ENCODE measurements at regions not wholly inside any gene's neighbourhood (a gene's known extent, or its start where the extent isn't known, plus 50 kb on each side); places are given as distances from the start of the nearest gene placed in this dataset.

- Histone ChIP-seq H3K9ac (ENCODE audit: low read depth in 1 of 2, low read length in 2 of 2) (no peak overlapping the region), H3K27ac (ENCODE audit: low read depth, low read length) (no peak overlapping the region), H3K36me3 (ENCODE audit: control insufficient read depth in 1 of 2, insufficient read depth in 2 of 2, low read length in 2 of 2) (no peaks in the 10 kb centered on the region), H3K27me3 (ENCODE audit: control insufficient read depth in 1 of 2, insufficient read depth in 2 of 2, low read length in 2 of 2) (no peaks in the 10 kb centered on the region), H3K9me3 (ENCODE audit: control insufficient read depth in 1 of 2, low read length in 2 of 2) (no peaks in the 10 kb centered on the region), H3K4me3 (ENCODE audit: low read depth in 1 of 2, low read length in 2 of 2) (no peak overlapping the region), H3K4me1 (ENCODE audit: control insufficient read depth in 1 of 2, insufficient read depth in 2 of 2, low read length in 2 of 2) (peaks cover 0 to 5% of the 10 kb centered on the region in 2 donors)
Measured at GRCh38 chr7:116429986-116430619, 69.4 kb upstream of the CAV2 start.

GRCh38 chr7:116431787-116432526, 67.6 kb upstream of the CAV2 start:
- no peaks in the 10 kb centered on the region for H3K4me1 ChIP-seq (ENCODE audit: control insufficient read depth in 1 of 2, insufficient read depth in 2 of 2, low read length in 2 of 2)
- H3K4me3 ChIP-seq (ENCODE audit: low read depth in 1 of 2, low read length in 2 of 2): no peak overlapping the region
- H3K27me3 ChIP-seq (ENCODE audit: control insufficient read depth in 1 of 2, insufficient read depth in 2 of 2, low read length in 2 of 2): no peaks in the 10 kb centered on the region
- no peak overlapping the region for H3K27ac ChIP-seq (ENCODE audit: low read depth, low read length)
- H3K36me3 ChIP-seq (ENCODE audit: control insufficient read depth in 1 of 2, insufficient read depth in 2 of 2, low read length in 2 of 2): no peaks in the 10 kb centered on the region
- H3K9me3 ChIP-seq (ENCODE audit: control insufficient read depth in 1 of 2, low read length in 2 of 2): no peaks in the 10 kb centered on the region
- H3K9ac ChIP-seq (ENCODE audit: low read depth in 1 of 2, low read length in 2 of 2): no peak overlapping the region

GRCh38 chr7:116432527-116432916, 67.0 kb upstream of the CAV2 start:
- Histone ChIP-seq H3K4me1 (ENCODE audit: control insufficient read depth in 1 of 2, insufficient read depth in 2 of 2, low read length in 2 of 2) (no peaks in the 10 kb centered on the region), H3K9ac (ENCODE audit: low read depth in 1 of 2, low read length in 2 of 2) (no peak overlapping the region), H3K9me3 (ENCODE audit: control insufficient read depth in 1 of 2, low read length in 2 of 2) (no peaks in the 10 kb centered on the region), H3K36me3 (ENCODE audit: control insufficient read depth in 1 of 2, insufficient read depth in 2 of 2, low read length in 2 of 2) (no peaks in the 10 kb centered on the region), H3K27me3 (ENCODE audit: control insufficient read depth in 1 of 2, insufficient read depth in 2 of 2, low read length in 2 of 2) (no peaks in the 10 kb centered on the region), H3K27ac (ENCODE audit: low read depth, low read length) (no peak overlapping the region), H3K4me3 (ENCODE audit: low read depth in 1 of 2, low read length in 2 of 2) (no peak overlapping the region)

- H3K36me3 ChIP-seq (ENCODE audit: control insufficient read depth in 1 of 2, insufficient read depth in 2 of 2, low read length in 2 of 2): no peaks in the 10 kb centered on the region
- no peak overlapping the region for H3K4me3 ChIP-seq (ENCODE audit: low read depth in 1 of 2, low read length in 2 of 2)
- H3K27me3 ChIP-seq (ENCODE audit: control insufficient read depth in 1 of 2, insufficient read depth in 2 of 2, low read length in 2 of 2): no peaks in the 10 kb centered on the region
- no peaks in the 10 kb centered on the region for H3K9me3 ChIP-seq (ENCODE audit: control insufficient read depth in 1 of 2, low read length in 2 of 2)
- H3K27ac ChIP-seq (ENCODE audit: low read depth, low read length): no peak overlapping the region
- no peak overlapping the region for H3K9ac ChIP-seq (ENCODE audit: low read depth in 1 of 2, low read length in 2 of 2)
- peaks cover 0 to 3% of the 10 kb centered on the region in 2 donors for H3K4me1 ChIP-seq (ENCODE audit: control insufficient read depth in 1 of 2, insufficient read depth in 2 of 2, low read length in 2 of 2)
Measured at GRCh38 chr7:116433246-116433645, 66.3 kb upstream of the CAV2 start.

GRCh38 chr7:116434820-116435341, 64.7 kb upstream of the CAV2 start:
- no peak overlapping the region for H3K4me3 ChIP-seq (ENCODE audit: low read depth in 1 of 2, low read length in 2 of 2)
- H3K9ac ChIP-seq (ENCODE audit: low read depth in 1 of 2, low read length in 2 of 2): no peak overlapping the region
- H3K4me1 ChIP-seq (ENCODE audit: control insufficient read depth in 1 of 2, insufficient read depth in 2 of 2, low read length in 2 of 2): peaks cover 0 to 7% of the 10 kb centered on the region in 2 donors
- no peak overlapping the region for H3K27ac ChIP-seq (ENCODE audit: low read depth, low read length)
- H3K27me3 ChIP-seq (ENCODE audit: control insufficient read depth in 1 of 2, insufficient read depth in 2 of 2, low read length in 2 of 2): no peaks in the 10 kb centered on the region
- H3K9me3 ChIP-seq (ENCODE audit: control insufficient read depth in 1 of 2, low read length in 2 of 2): no peaks in the 10 kb centered on the region
- H3K36me3 ChIP-seq (ENCODE audit: control insufficient read depth in 1 of 2, insufficient read depth in 2 of 2, low read length in 2 of 2): no peaks in the 10 kb centered on the region

GRCh38 chr7:116436305-116436826, 63.2 kb upstream of the CAV2 start:
- Histone ChIP-seq H3K27me3 (ENCODE audit: control insufficient read depth in 1 of 2, insufficient read depth in 2 of 2, low read length in 2 of 2) (no peaks in the 10 kb centered on the region), H3K9me3 (ENCODE audit: control insufficient read depth in 1 of 2, low read length in 2 of 2) (no peaks in the 10 kb centered on the region), H3K27ac (ENCODE audit: low read depth, low read length) (no peak overlapping the region), H3K4me1 (ENCODE audit: control insufficient read depth in 1 of 2, insufficient read depth in 2 of 2, low read length in 2 of 2) (peaks cover 0 to 7% of the 10 kb centered on the region in 2 donors), H3K9ac (ENCODE audit: low read depth in 1 of 2, low read length in 2 of 2) (no peak overlapping the region), H3K4me3 (ENCODE audit: low read depth in 1 of 2, low read length in 2 of 2) (no peak overlapping the region), H3K36me3 (ENCODE audit: control insufficient read depth in 1 of 2, insufficient read depth in 2 of 2, low read length in 2 of 2) (no peaks in the 10 kb centered on the region)

GRCh38 chr7:116438267-116438666, 61.3 kb upstream of the CAV2 start:
- H3K9ac ChIP-seq (ENCODE audit: low read depth in 1 of 2, low read length in 2 of 2): peak overlapping the region in 1 of 2 donors; percentile 15
- H3K4me3 ChIP-seq (ENCODE audit: low read depth in 1 of 2, low read length in 2 of 2): no peak overlapping the region
- H3K4me1 ChIP-seq (ENCODE audit: control insufficient read depth in 1 of 2, insufficient read depth in 2 of 2, low read length in 2 of 2): peaks cover 0 to 7% of the 10 kb centered on the region in 2 donors
- no peak overlapping the region for H3K27ac ChIP-seq (ENCODE audit: low read depth, low read length)
- H3K27me3 ChIP-seq (ENCODE audit: control insufficient read depth in 1 of 2, insufficient read depth in 2 of 2, low read length in 2 of 2): no peaks in the 10 kb centered on the region
- H3K36me3 ChIP-seq (ENCODE audit: control insufficient read depth in 1 of 2, insufficient read depth in 2 of 2, low read length in 2 of 2): no peaks in the 10 kb centered on the region
- no peaks in the 10 kb centered on the region for H3K9me3 ChIP-seq (ENCODE audit: control insufficient read depth in 1 of 2, low read length in 2 of 2)

GRCh38 chr7:116439005-116439404, 60.5 kb upstream of the CAV2 start:
- H3K9ac ChIP-seq (ENCODE audit: low read depth in 1 of 2, low read length in 2 of 2): no peak overlapping the region
- no peaks in the 10 kb centered on the region for H3K27me3 ChIP-seq (ENCODE audit: control insufficient read depth in 1 of 2, insufficient read depth in 2 of 2, low read length in 2 of 2)
- H3K27ac ChIP-seq (ENCODE audit: low read depth, low read length): no peak overlapping the region
- H3K4me1 ChIP-seq (ENCODE audit: control insufficient read depth in 1 of 2, insufficient read depth in 2 of 2, low read length in 2 of 2): peaks cover 0 to 7% of the 10 kb centered on the region in 2 donors
- no peaks in the 10 kb centered on the region for H3K9me3 ChIP-seq (ENCODE audit: control insufficient read depth in 1 of 2, low read length in 2 of 2)
- H3K4me3 ChIP-seq (ENCODE audit: low read depth in 1 of 2, low read length in 2 of 2): no peak overlapping the region
- no peaks in the 10 kb centered on the region for H3K36me3 ChIP-seq (ENCODE audit: control insufficient read depth in 1 of 2, insufficient read depth in 2 of 2, low read length in 2 of 2)

- H3K9me3 ChIP-seq (ENCODE audit: control insufficient read depth in 1 of 2, low read length in 2 of 2): no peaks in the 10 kb centered on the region
- H3K9ac ChIP-seq (ENCODE audit: low read depth in 1 of 2, low read length in 2 of 2): no peak overlapping the region
- no peak overlapping the region for H3K27ac ChIP-seq (ENCODE audit: low read depth, low read length)
- H3K4me1 ChIP-seq (ENCODE audit: control insufficient read depth in 1 of 2, insufficient read depth in 2 of 2, low read length in 2 of 2): peaks cover 0 to 7% of the 10 kb centered on the region in 2 donors
- H3K4me3 ChIP-seq (ENCODE audit: low read depth in 1 of 2, low read length in 2 of 2): no peak overlapping the region
- no peaks in the 10 kb centered on the region for H3K36me3 ChIP-seq (ENCODE audit: control insufficient read depth in 1 of 2, insufficient read depth in 2 of 2, low read length in 2 of 2)
- H3K27me3 ChIP-seq (ENCODE audit: control insufficient read depth in 1 of 2, insufficient read depth in 2 of 2, low read length in 2 of 2): no peaks in the 10 kb centered on the region
Measured at GRCh38 chr7:116439841-116440549, 59.5 kb upstream of the CAV2 start.

GRCh38 chr7:116441534-116441933, 58.0 kb upstream of the CAV2 start:
- H3K27ac ChIP-seq (ENCODE audit: low read depth, low read length): no peak overlapping the region
- peaks cover 0 to 7% of the 10 kb centered on the region in 2 donors for H3K4me1 ChIP-seq (ENCODE audit: control insufficient read depth in 1 of 2, insufficient read depth in 2 of 2, low read length in 2 of 2)
- no peaks in the 10 kb centered on the region for H3K9me3 ChIP-seq (ENCODE audit: control insufficient read depth in 1 of 2, low read length in 2 of 2)
- no peak overlapping the region for H3K4me3 ChIP-seq (ENCODE audit: low read depth in 1 of 2, low read length in 2 of 2)
- no peaks in the 10 kb centered on the region for H3K27me3 ChIP-seq (ENCODE audit: control insufficient read depth in 1 of 2, insufficient read depth in 2 of 2, low read length in 2 of 2)
- no peak overlapping the region for H3K9ac ChIP-seq (ENCODE audit: low read depth in 1 of 2, low read length in 2 of 2)
- no peaks in the 10 kb centered on the region for H3K36me3 ChIP-seq (ENCODE audit: control insufficient read depth in 1 of 2, insufficient read depth in 2 of 2, low read length in 2 of 2)
